ENCODE measurements at regions not wholly inside any gene's neighbourhood (a gene's known extent, or its start where the extent isn't known, plus 50 kb on each side); places are given as distances from the start of the nearest gene placed in this dataset.

GRCh38 chr3:59464187-59464586 lies 414.4 kb upstream of the CFAP20DC start:
- WGBS, result 90% methylated on average over 6 of the region's 6 CpGs
- no peaks in the 10 kb centered on the region for H3K27me3 ChIP-seq (ENCODE audit: insufficient read depth, low read length)
- H3K36me3 ChIP-seq (ENCODE audit: insufficient read depth, low read length), result no peaks in the 10 kb centered on the region
- H3K27ac ChIP-seq (ENCODE audit: low read depth, low read length), result no peak overlapping the region
- H3K4me1 ChIP-seq (ENCODE audit: insufficient read depth, low read length), result no peaks in the 10 kb centered on the region
- no peaks in the 10 kb centered on the region for H3K9me3 ChIP-seq (ENCODE audit: insufficient read depth, low read depth, low read length)
- H3K4me3 ChIP-seq (ENCODE audit: low read length), result no peak overlapping the region
- no peak overlapping the region for H3K9ac ChIP-seq (ENCODE audit: low read depth, low read length)

- Histone ChIP-seq H3K9ac (ENCODE audit: low read depth, low read length) (no peak overlapping the region), H3K9me3 (ENCODE audit: insufficient read depth, low read depth, low read length) (no peaks in the 10 kb centered on the region), H3K4me3 (ENCODE audit: low read length) (no peak overlapping the region), H3K36me3 (ENCODE audit: insufficient read depth, low read length) (no peaks in the 10 kb centered on the region), H3K27me3 (ENCODE audit: insufficient read depth, low read length) (no peaks in the 10 kb centered on the region), H3K27ac (ENCODE audit: low read depth, low read length) (no peak overlapping the region), H3K4me1 (ENCODE audit: insufficient read depth, low read length) (no peaks in the 10 kb centered on the region)
- 91% methylated on average over 5 of the region's 5 CpGs for WGBS
Observed at GRCh38 chr3:59463253-59463652, 413.4 kb upstream of the CFAP20DC start.

- H3K9ac ChIP-seq (ENCODE audit: low read depth, low read length), result no peak overlapping the region
- WGBS, result 74% methylated on average over 2 of the region's 2 CpGs
- H3K27me3 ChIP-seq (ENCODE audit: insufficient read depth, low read length), result no peaks in the 10 kb centered on the region
- H3K36me3 ChIP-seq (ENCODE audit: insufficient read depth, low read length), result no peaks in the 10 kb centered on the region
- H3K4me1 ChIP-seq (ENCODE audit: insufficient read depth, low read length), result no peaks in the 10 kb centered on the region
- no peak overlapping the region for H3K4me3 ChIP-seq (ENCODE audit: low read length)
- H3K9me3 ChIP-seq (ENCODE audit: insufficient read depth, low read depth, low read length), result no peaks in the 10 kb centered on the region
- H3K27ac ChIP-seq (ENCODE audit: low read depth, low read length), result no peak overlapping the region
Observed at GRCh38 chr3:59460068-59460467, 410.2 kb upstream of the CFAP20DC start.

GRCh38 chr3:59456852-59457485 lies 407.1 kb upstream of the CFAP20DC start:
- 93% methylated on average over 7 of the region's 7 CpGs for WGBS
- Histone ChIP-seq H3K36me3 (ENCODE audit: insufficient read depth, low read length) (no peaks in the 10 kb centered on the region), H3K27me3 (ENCODE audit: insufficient read depth, low read length) (no peaks in the 10 kb centered on the region), H3K4me3 (ENCODE audit: low read length) (no peak overlapping the region), H3K27ac (ENCODE audit: low read depth, low read length) (no peak overlapping the region), H3K9me3 (ENCODE audit: insufficient read depth, low read depth, low read length) (no peaks in the 10 kb centered on the region), H3K4me1 (ENCODE audit: insufficient read depth, low read length) (no peaks in the 10 kb centered on the region), H3K9ac (ENCODE audit: low read depth, low read length) (no peak overlapping the region)

- H3K27me3 ChIP-seq (ENCODE audit: insufficient read depth, low read length), result peaks cover 6% of the 10 kb centered on the region; the same call in 1 of the 2 replicates
- no peak overlapping the region for H3K27ac ChIP-seq (ENCODE audit: low read depth, low read length)
- no peak overlapping the region for H3K4me3 ChIP-seq (ENCODE audit: low read length)
- H3K9me3 ChIP-seq (ENCODE audit: insufficient read depth, low read depth, low read length), result no peaks in the 10 kb centered on the region
- no peak overlapping the region for H3K9ac ChIP-seq (ENCODE audit: low read depth, low read length)
- no peaks in the 10 kb centered on the region for H3K36me3 ChIP-seq (ENCODE audit: insufficient read depth, low read length)
- H3K4me1 ChIP-seq (ENCODE audit: insufficient read depth, low read length), result no peaks in the 10 kb centered on the region
- WGBS, result 91% methylated on average over 6 of the region's 7 CpGs
Observed at GRCh38 chr3:59451800-59452746, 402.2 kb upstream of the CFAP20DC start.

- no peak overlapping the region for H3K9ac ChIP-seq (ENCODE audit: low read depth, low read length)
- WGBS, result 83% methylated on average over 6 of the region's 6 CpGs
- no peaks in the 10 kb centered on the region for H3K4me1 ChIP-seq (ENCODE audit: insufficient read depth, low read length)
- H3K36me3 ChIP-seq (ENCODE audit: insufficient read depth, low read length), result no peaks in the 10 kb centered on the region
- H3K27me3 ChIP-seq (ENCODE audit: insufficient read depth, low read length), result peaks cover 15% of the 10 kb centered on the region; the same call in 1 of the 2 replicates
- H3K9me3 ChIP-seq (ENCODE audit: insufficient read depth, low read depth, low read length), result no peaks in the 10 kb centered on the region
- no peak overlapping the region for H3K4me3 ChIP-seq (ENCODE audit: low read length)
- H3K27ac ChIP-seq (ENCODE audit: low read depth, low read length), result no peak overlapping the region
Observed at GRCh38 chr3:59450946-59451763, 401.3 kb upstream of the CFAP20DC start.

GRCh38 chr3:59450437-59450836 lies 400.6 kb upstream of the CFAP20DC start:
- no peak overlapping the region for H3K9ac ChIP-seq (ENCODE audit: low read depth, low read length)
- 100% methylated on average over 5 of the region's 5 CpGs for WGBS
- peaks cover 22% of the 10 kb centered on the region for H3K27me3 ChIP-seq (ENCODE audit: insufficient read depth, low read length)
- no peaks in the 10 kb centered on the region for H3K9me3 ChIP-seq (ENCODE audit: insufficient read depth, low read depth, low read length)
- H3K27ac ChIP-seq (ENCODE audit: low read depth, low read length), result no peak overlapping the region
- H3K4me3 ChIP-seq (ENCODE audit: low read length), result no peak overlapping the region
- no peaks in the 10 kb centered on the region for H3K36me3 ChIP-seq (ENCODE audit: insufficient read depth, low read length)
- H3K4me1 ChIP-seq (ENCODE audit: insufficient read depth, low read length), result no peaks in the 10 kb centered on the region

- H3K27ac ChIP-seq (ENCODE audit: low read depth, low read length), result no peak overlapping the region
- H3K9ac ChIP-seq (ENCODE audit: low read depth, low read length), result no peak overlapping the region
- no peaks in the 10 kb centered on the region for H3K9me3 ChIP-seq (ENCODE audit: insufficient read depth, low read depth, low read length)
- no peaks in the 10 kb centered on the region for H3K36me3 ChIP-seq (ENCODE audit: insufficient read depth, low read length)
- no peak overlapping the region for H3K4me3 ChIP-seq (ENCODE audit: low read length)
- H3K27me3 ChIP-seq (ENCODE audit: insufficient read depth, low read length), result peaks cover 57% of the 10 kb centered on the region
- WGBS, result 83% methylated on average over 6 of the region's 6 CpGs
- H3K4me1 ChIP-seq (ENCODE audit: insufficient read depth, low read length), result peaks cover 5% of the 10 kb centered on the region; the same call in 1 of the 2 replicates
Observed at GRCh38 chr3:59446775-59447465, 397.1 kb upstream of the CFAP20DC start.

- Histone ChIP-seq H3K9me3 (ENCODE audit: insufficient read depth, low read depth, low read length) (no peaks in the 10 kb centered on the region), H3K9ac (ENCODE audit: low read depth, low read length) (no peak overlapping the region), H3K4me3 (ENCODE audit: low read length) (no peak overlapping the region), H3K4me1 (ENCODE audit: insufficient read depth, low read length) (peaks cover 7% of the 10 kb centered on the region; the same call in 1 of the 2 replicates), H3K27ac (ENCODE audit: low read depth, low read length) (no peak overlapping the region), H3K36me3 (ENCODE audit: insufficient read depth, low read length) (no peaks in the 10 kb centered on the region), H3K27me3 (ENCODE audit: insufficient read depth, low read length) (peaks cover 80% of the 10 kb centered on the region)
- WGBS, result 100% methylated on average over 1 of the region's 2 CpGs
Observed at GRCh38 chr3:59444676-59445075, 394.9 kb upstream of the CFAP20DC start.

- H3K4me3 ChIP-seq (ENCODE audit: low read length), result no peak overlapping the region
- H3K9ac ChIP-seq (ENCODE audit: low read depth, low read length), result no peak overlapping the region
- 93% methylated on average over 1 of the region's 1 CpG for WGBS
- no peaks in the 10 kb centered on the region for H3K36me3 ChIP-seq (ENCODE audit: insufficient read depth, low read length)
- no peak overlapping the region for H3K27ac ChIP-seq (ENCODE audit: low read depth, low read length)
- no peaks in the 10 kb centered on the region for H3K9me3 ChIP-seq (ENCODE audit: insufficient read depth, low read depth, low read length)
- peaks cover 83% of the 10 kb centered on the region for H3K27me3 ChIP-seq (ENCODE audit: insufficient read depth, low read length)
- peaks cover 7% of the 10 kb centered on the region; the same call in 1 of the 2 replicates for H3K4me1 ChIP-seq (ENCODE audit: insufficient read depth, low read length)
Observed at GRCh38 chr3:59444294-59444671, 394.5 kb upstream of the CFAP20DC start.

All from HUES64 (cell line).